Pancreas (tissue), 10 donors: ENCODE measurements at regions not wholly inside any gene's neighbourhood (a gene's known extent, or its start where the extent isn't known, plus 50 kb on each side); places are given as distances from the start of the nearest gene placed in this dataset.

Experiments used
- ATAC-seq, 4 donors: fragments of 200-7000 bp; cut with Tn5 transposase; one replicate each; pipeline versions ENCODE4 v1.8.0 to v1.9.1; 2020; ENCODE audit warnings: mild to moderate bottlenecking in 4 of 4, moderate library complexity in 4 of 4
- DNase-seq, 6 donors: peaks; one replicate each; pipeline ENCODE4 v3.0.0-alpha.2; 2020
- FAIRE-seq: peaks from 2 replicates; lab custom pipeline; 2012; peaks lifted over from hg19 to GRCh38; lab: Jason Lieb, UNC
- H3K27ac ChIP-seq, 4 donors: fragments of 200-600 bp; sonication (generic); 1 replicate in 3 of 4; 2 replicates in 1 of 4; pipeline versions ENCODE4 v1.5.0 to v1.8.0; 2020
- H3K27me3 ChIP-seq, 4 donors: fragments of 200-600 bp; one replicate each; pipeline ENCODE4 v1.8.0; 2021
- H3K36me3 ChIP-seq, 3 donors: fragments of 200-600 bp; sonication (generic) in 1 of 3; one replicate each; pipeline versions ENCODE4 v1.5.0 to v1.8.0; 2020 to 2021
- H3K4me1 ChIP-seq, 3 donors: fragments of 200-600 bp; one replicate each; pipeline ENCODE4 v1.8.0; 2021
- H3K4me3 ChIP-seq, 4 donors: fragments of 200-600 bp; sonication (generic) in 2 of 4; one replicate each; pipeline versions ENCODE4 v1.5.0 to v1.8.0; 2020 to 2021
- H3K9me3 ChIP-seq, 4 donors: fragments of 200-600 bp; one replicate each; pipeline ENCODE4 v1.8.0; 2021
- WGBS, 2 donors: extraction: QIAGEN DNeasy Blood & Tissue Kit; methylation state at CpG; one replicate each; pipeline ENCODE4 v1.1.7; 2013; 5-methylcytosine and 5-hydroxymethylcytosine counted together
- intact Hi-C, 3 donors: fragments of 100-400 bp; cut with DNase I; formaldehyde crosslinking; loops; one replicate each; pipeline versions ENCODE4 v1.11.1 to v1.14.2; 2022
- TF ChIP-seq, protein P1 (sequence below), 4 donors: fragments of 200-600 bp; sonication (generic) in 3 of 4; IDR thresholded peaks; one replicate each; pipeline versions ENCODE4 v1.5.0 to v1.8.0; 2021; ENCODE audit warnings: antibody characterized with exemption in 4 of 4
- donor health status: healthy with polysubstance abuse.
- donor health status: DM: no; HTN: no; CAD: no; lungs with moderate emphysema.
- donor health status: DM: no; HTN: no; CAD: no.
- donor health status: control.
- donor health status: control.
- donor health status: Bipolar disorder and iron deficiency.
- donor health status: DM: yes; HTN: yes; CAD: no.
- donor health status: DM: no; HTN: no; CAD: no.
- donor health status: DM: no; HTN: no; CAD: no.
- donor health status: DM: yes; HTN: yes; CAD: no.

GRCh38 chr18:38565513-38565912 is 999.9 kb upstream of the CELF4 start:
- Histone ChIP-seq H3K9me3 (no peaks in the 10 kb centered on the region), H3K36me3 (no peaks in the 10 kb centered on the region), H3K27me3 (no peaks in the 10 kb centered on the region), H3K27ac (no peak overlapping the region), H3K4me1 (no peaks in the 10 kb centered on the region), H3K4me3 (no peak overlapping the region)
- intact Hi-C loops: no loop called here
- ATAC-seq: no peak
- FAIRE-seq: no peak
- no peak for DNase-seq
- TF ChIP-seq, protein P1, sequence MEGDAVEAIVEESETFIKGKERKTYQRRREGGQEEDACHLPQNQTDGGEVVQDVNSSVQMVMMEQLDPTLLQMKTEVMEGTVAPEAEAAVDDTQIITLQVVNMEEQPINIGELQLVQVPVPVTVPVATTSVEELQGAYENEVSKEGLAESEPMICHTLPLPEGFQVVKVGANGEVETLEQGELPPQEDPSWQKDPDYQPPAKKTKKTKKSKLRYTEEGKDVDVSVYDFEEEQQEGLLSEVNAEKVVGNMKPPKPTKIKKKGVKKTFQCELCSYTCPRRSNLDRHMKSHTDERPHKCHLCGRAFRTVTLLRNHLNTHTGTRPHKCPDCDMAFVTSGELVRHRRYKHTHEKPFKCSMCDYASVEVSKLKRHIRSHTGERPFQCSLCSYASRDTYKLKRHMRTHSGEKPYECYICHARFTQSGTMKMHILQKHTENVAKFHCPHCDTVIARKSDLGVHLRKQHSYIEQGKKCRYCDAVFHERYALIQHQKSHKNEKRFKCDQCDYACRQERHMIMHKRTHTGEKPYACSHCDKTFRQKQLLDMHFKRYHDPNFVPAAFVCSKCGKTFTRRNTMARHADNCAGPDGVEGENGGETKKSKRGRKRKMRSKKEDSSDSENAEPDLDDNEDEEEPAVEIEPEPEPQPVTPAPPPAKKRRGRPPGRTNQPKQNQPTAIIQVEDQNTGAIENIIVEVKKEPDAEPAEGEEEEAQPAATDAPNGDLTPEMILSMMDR (IDR thresholded peaks at IDR 0.05): no peak
- 63 to 79% methylated on average over 1 of the region's 1 CpG for WGBS, 2 donors

DNA sequence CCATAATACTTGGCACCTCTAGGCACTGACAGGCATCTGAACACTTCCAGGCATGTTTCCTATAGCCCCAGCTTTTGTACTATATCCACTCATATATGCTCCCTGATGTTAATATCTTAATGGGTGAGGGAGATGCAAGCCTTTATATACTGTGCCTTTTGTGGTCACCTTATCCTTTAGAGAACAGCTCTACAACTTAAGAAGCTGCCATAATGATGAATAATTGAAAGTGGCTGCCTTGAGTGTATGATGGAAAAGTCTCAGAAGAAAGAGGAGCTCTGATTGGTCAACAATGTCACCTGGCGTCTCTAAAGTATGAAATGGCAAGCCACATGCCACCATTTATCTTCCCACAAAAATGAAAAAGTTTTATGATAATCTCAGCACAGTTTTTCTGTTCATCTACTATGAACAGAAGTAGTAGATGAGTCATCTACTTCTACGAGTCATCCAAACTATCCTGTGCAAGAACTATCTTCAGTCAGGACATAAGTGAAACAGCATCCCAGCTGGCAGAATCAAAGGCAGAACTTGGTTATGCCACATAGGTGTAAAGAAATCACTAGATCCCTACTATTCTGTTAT is 997.9 kb upstream of the CELF4 start:
- Histone ChIP-seq H3K27me3 (no peaks in the 10 kb centered on the region), H3K36me3 (no peaks in the 10 kb centered on the region), H3K27ac (no peak overlapping the region), H3K4me1 (no peaks in the 10 kb centered on the region), H3K4me3 (no peak overlapping the region), H3K9me3 (no peaks in the 10 kb centered on the region)
- ATAC-seq: no peak
- intact Hi-C loops: no loop called here
- DNase-seq: no peak
- TF ChIP-seq, protein P1 (IDR thresholded peaks at IDR 0.05): no peak
- no peak for FAIRE-seq
- WGBS, 2 donors: 54 to 70% methylated on average over 2 of the region's 2 CpGs

GRCh38 chr18:38557006-38557405 is 991.4 kb upstream of the CELF4 start:
- WGBS, 2 donors: 22% methylated on average over 5 of the region's 5 CpGs
- FAIRE-seq (no peak), DNase-seq (no peak), ATAC-seq (no peak)
- H3K9me3 ChIP-seq: no peaks in the 10 kb centered on the region
- no peak overlapping the region for H3K27ac ChIP-seq
- no peak overlapping the region for H3K4me3 ChIP-seq
- H3K4me1 ChIP-seq: no peaks in the 10 kb centered on the region
- no peaks in the 10 kb centered on the region for H3K36me3 ChIP-seq
- TF ChIP-seq, protein P1 (IDR thresholded peaks at IDR 0.05): no peak
- H3K27me3 ChIP-seq: no peaks in the 10 kb centered on the region
- intact Hi-C loops: no loop called here

GRCh38 chr18:38552732-38553321 is 987.2 kb upstream of the CELF4 start:
- WGBS, 2 donors: 41 to 58% methylated on average over 2 of the region's 2 CpGs
- DNase-seq (no peak), ATAC-seq (no peak), FAIRE-seq (no peak)
- TF ChIP-seq, protein P1 (IDR thresholded peaks at IDR 0.05): no peak
- no peaks in the 10 kb centered on the region for H3K9me3 ChIP-seq
- no peak overlapping the region for H3K4me3 ChIP-seq
- intact Hi-C loops: no loop called here
- H3K27me3 ChIP-seq: no peaks in the 10 kb centered on the region
- H3K36me3 ChIP-seq: no peaks in the 10 kb centered on the region
- no peak overlapping the region for H3K27ac ChIP-seq
- H3K4me1 ChIP-seq: no peaks in the 10 kb centered on the region

DNA sequence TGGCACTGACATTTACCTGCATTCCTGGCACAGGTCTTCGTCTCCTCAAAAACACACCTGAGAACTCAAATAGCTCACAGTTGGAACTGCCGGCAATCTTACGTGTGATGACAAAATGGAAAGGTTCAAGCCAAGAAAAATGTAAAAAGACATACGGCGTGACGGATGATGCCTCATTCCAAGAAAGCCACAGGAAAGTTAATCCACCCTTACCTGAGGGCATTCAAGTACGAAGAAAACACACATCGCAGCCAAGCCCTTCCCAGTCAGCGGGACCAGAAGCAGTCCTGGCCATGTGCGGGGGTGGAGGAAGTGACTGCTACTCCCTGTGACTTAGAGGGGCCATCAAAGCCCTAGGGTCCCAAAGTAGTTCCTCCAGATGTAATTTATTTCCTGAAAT is 986.3 kb upstream of the CELF4 start:
- DNase-seq (no peak), ATAC-seq (no peak), FAIRE-seq (no peak)
- TF ChIP-seq, protein P1 (IDR thresholded peaks at IDR 0.05): no peak
- Histone ChIP-seq H3K36me3 (no peaks in the 10 kb centered on the region), H3K27me3 (no peaks in the 10 kb centered on the region), H3K9me3 (no peaks in the 10 kb centered on the region), H3K27ac (no peak overlapping the region), H3K4me1 (no peaks in the 10 kb centered on the region), H3K4me3 (no peak overlapping the region)
- intact Hi-C loops: no loop called here
- 71 to 74% methylated on average over 10 of the region's 10 CpGs for WGBS, 2 donors
